Spleen (tissue), 7 donors: ENCODE measurements at regions not wholly inside any gene's neighbourhood (a gene's known extent, or its start where the extent isn't known, plus 50 kb on each side); places are given as distances from the start of the nearest gene placed in this dataset.

Experiments used
- CTCF ChIP-seq, 11 experiments: fragments of 200-600 bp in 7 of 11; fragments of 450-650 bp in 4 of 11; sonication (generic) in 4 of 11; IDR thresholded peaks in 8 of 11; conservative IDR thresholded peaks in 3 of 11; 1 replicate in 7 of 11; 2 replicates in 4 of 11; pipeline versions ENCODE4 v1.4.0 to v1.8.0; 2016 to 2021; ENCODE audit warnings: antibody characterized with exemption in 11 of 11, inconsistent platforms in 4 of 11, mild to moderate bottlenecking in 1 of 11
- POLR2A ChIP-seq, 3 donors: fragments of 450-650 bp; IDR thresholded peaks; one replicate each; pipeline ENCODE4 v1.5.1; 2017; ENCODE audit warnings: antibody characterized with exemption in 3 of 3, mild to moderate bottlenecking in 1 of 3
- POLR2AphosphoS5 ChIP-seq, 3 donors: sonication (generic); formaldehyde crosslinking; IDR thresholded peaks; one replicate each; pipeline ENCODE4 v1.5.1; 2017; ENCODE audit warnings: antibody characterized with exemption in 3 of 3
- donor health status: DM: no; HTN: no; CAD: no; lungs with moderate emphysema.
- donor health status: DM: no; HTN: no; CAD: no.
- donor health status: DM: no; HTN: no; CAD: no.

DNA sequence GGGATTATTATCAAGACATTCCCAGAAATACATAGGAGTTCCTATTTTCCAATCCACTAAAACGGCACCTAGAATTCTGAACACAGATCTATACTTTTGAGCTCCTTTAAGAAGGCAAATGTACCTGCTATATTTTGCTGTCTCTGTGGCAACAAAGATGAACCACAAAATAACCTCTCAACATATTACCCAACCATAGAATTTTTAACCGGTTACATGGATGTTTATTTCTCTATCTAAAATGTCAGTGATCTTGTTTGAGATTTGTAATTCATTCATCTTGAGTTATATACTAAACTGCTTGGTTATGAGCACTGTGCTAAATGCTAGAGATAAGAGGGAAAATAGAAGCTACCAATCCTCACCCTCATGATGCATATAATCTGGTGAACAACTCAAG lies 117.5 kb upstream of the HMGCLL1 start:
- TF ChIP-seq CTCF (IDR thresholded peaks at IDR 0.05 in 8 of 11, conservative IDR thresholded peaks at IDR 0.05 in 3 of 11) (no peak), POLR2A (IDR thresholded peaks at IDR 0.05) (no peak), POLR2AphosphoS5 (IDR thresholded peaks at IDR 0.05) (no peak)
